Cerebellar nuclear complex (tissue), 1 donor: ENCODE measurements at regions not wholly inside any gene's neighbourhood (a gene's known extent, or its start where the extent isn't known, plus 50 kb on each side); places are given as distances from the start of the nearest gene placed in this dataset.
"Not testable (repeated sequence)": the region's sequence is repeated elsewhere in the genome, so short reads cannot be mapped to it uniquely, and the experiment has no call there.

Experiments
- DNase-seq, 2 experiments: peaks; one replicate each; lab custom pipeline; 2025; lab: John Stamatoyannopoulos, UW

GRCh38 chr12:115898670-115899069, 378.8 kb downstream of the MED13L start:
- no peak for DNase-seq

- no peak for DNase-seq
Observed at GRCh38 chr12:115897729-115898128, 379.8 kb downstream of the MED13L start.

GRCh38 chr12:115895247-115895646, 382.2 kb downstream of the MED13L start:
- DNase-seq, result no peak

- no peak for DNase-seq
Observed at GRCh38 chr12:115891556-115892164, 385.8 kb downstream of the MED13L start.

GRCh38 chr12:115886666-115887065, 390.8 kb downstream of the MED13L start:
- no peak for DNase-seq

- no peak for DNase-seq
Observed at GRCh38 chr12:115885040-115885690, 392.3 kb downstream of the MED13L start.

GRCh38 chr12:115882936-115883335, 394.6 kb downstream of the MED13L start:
- DNase-seq, result no peak

- DNase-seq, result no peak
Observed at GRCh38 chr12:115880238-115880637, 397.3 kb downstream of the MED13L start.

- no peak for DNase-seq
Observed at GRCh38 chr12:115879354-115879753, 398.1 kb downstream of the MED13L start.

GRCh38 chr12:115873451-115874082, 403.9 kb downstream of the MED13L start:
- no peak for DNase-seq

- DNase-seq, result no peak
Observed at GRCh38 chr12:115872919-115873357, 404.6 kb downstream of the MED13L start.

- DNase-seq, result no peak
Observed at GRCh38 chr12:115872212-115872611, 405.3 kb downstream of the MED13L start.

- DNase-seq, result no peak
Observed at GRCh38 chr12:115871714-115872113, 405.8 kb downstream of the MED13L start.

- no peak for DNase-seq
Observed at GRCh38 chr12:115870510-115870909, 407.0 kb downstream of the MED13L start.

- no peak for DNase-seq
Observed at GRCh38 chr12:115870021-115870420, 407.5 kb downstream of the MED13L start.

GRCh38 chr12:115869604-115870003, 407.9 kb downstream of the MED13L start:
- DNase-seq, result no peak

GRCh38 chr12:115868624-115869023, 408.9 kb downstream of the MED13L start:
- no peak for DNase-seq

GRCh38 chr12:115867854-115868253, 409.6 kb downstream of the MED13L start:
- no peak for DNase-seq

GRCh38 chr12:115866909-115867525, 410.5 kb downstream of the MED13L start:
- DNase-seq, result no peak

- not testable (repeated sequence) for DNase-seq
Observed at GRCh38 chr12:115866281-115866680, 411.2 kb downstream of the MED13L start.

GRCh38 chr12:115864396-115864795, 413.1 kb downstream of the MED13L start:
- no peak for DNase-seq

GRCh38 chr12:115860619-115861018, 416.9 kb downstream of the MED13L start:
- no peak for DNase-seq

GRCh38 chr12:115859231-115859630, 418.3 kb downstream of the MED13L start:
- DNase-seq, result no peak
